ENCODE measurements at regions not wholly inside any gene's neighbourhood (a gene's known extent, or its start where the extent isn't known, plus 50 kb on each side); places are given as distances from the start of the nearest gene placed in this dataset.

DNA sequence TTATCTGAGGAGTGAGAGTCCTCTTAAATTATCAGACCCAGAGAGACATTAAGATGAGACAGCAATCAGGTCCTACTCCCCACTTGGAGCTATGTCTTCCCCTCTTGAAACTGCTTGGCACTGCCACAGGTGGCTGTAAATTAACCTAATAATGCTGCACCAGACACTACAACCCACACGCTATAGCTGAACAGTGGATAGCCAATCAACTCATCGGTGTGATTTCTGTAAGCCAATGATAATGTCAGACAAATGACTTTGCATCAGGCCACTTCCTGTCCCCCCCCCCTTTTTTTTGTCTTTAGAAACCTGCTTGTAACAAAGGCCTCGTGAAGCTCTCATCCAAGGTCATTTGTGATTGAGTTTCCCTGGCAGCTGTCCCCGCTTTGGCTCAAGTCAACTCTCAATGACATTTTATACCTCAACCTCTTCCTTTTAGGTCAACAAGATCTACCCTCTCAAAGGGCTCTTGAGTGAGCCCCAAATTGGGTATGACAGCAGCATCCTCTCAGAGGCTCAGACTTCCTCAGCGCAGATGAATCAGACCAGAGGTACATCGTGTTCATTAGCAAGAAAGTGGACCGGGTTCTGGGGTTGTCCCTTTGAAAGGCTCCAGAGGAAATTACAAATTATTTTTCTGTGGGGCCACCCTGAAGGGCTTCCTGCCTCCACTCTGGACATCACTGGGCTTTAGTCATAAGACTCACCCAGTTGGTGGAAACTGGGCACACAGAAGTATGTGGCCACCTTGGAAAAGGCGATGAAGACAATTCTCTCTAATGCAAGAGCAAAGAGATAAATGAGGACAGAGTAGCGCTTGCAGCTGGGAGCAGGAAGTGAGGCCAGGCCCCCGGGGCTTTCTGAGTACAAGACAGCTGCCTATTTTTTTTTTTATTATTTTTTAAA, 73.6 kb downstream of the COPS8 start:
- Histone ChIP-seq H3F3A (replicated peaks; ENCODE audit: insufficient read depth) (peaks cover 21% of the 10 kb centered on the region), H3K27me3 (ENCODE audit: insufficient read depth) (no peaks in the 10 kb centered on the region), H3K79me2 (ENCODE audit: insufficient read depth) (no peaks in the 10 kb centered on the region), H3K9me2 (no peaks in the 10 kb centered on the region), H3K9ac (no peak overlapping the region), H3K36me3 (replicated peaks in 1 of 2; ENCODE audit: control insufficient read depth in 1 of 2, insufficient read depth in 2 of 2, low read length in 1 of 2) (no peaks in the 10 kb centered on the region), H3K9me3 (no peaks in the 10 kb centered on the region), H3K4me1 (ENCODE audit: control insufficient read depth in 1 of 2, insufficient read depth in 2 of 2, low read depth in 1 of 2, low read length in 1 of 2) (peaks cover 23 to 24% of the 10 kb centered on the region in 2 experiments; a peak in 3 of 4 replicates), H3K27ac (ENCODE audit: low read depth in 2 of 2, low read length in 1 of 2) (peak overlapping the region in 1 of 2 experiments; percentile 55; a peak in 2 of 4 replicates), H4K20me1 (ENCODE audit: insufficient read depth) (no peaks in the 10 kb centered on the region), H2AFZ (ENCODE audit: low read depth) (no peak overlapping the region), H3K4me3 (ENCODE audit: low read depth in 2 of 2, low read length in 1 of 2) (no peak overlapping the region), H3K4me2 (peak overlapping the region; percentile 22; the same call in 1 of the 2 replicates)
- POLR2A ChIA-PET = no interaction called here
- TF ChIP-seq PBX3 (IDR thresholded peaks at IDR 0.05) (peak; percentile 20; the same call in 1 of the 2 replicates), EP300 (IDR thresholded peaks at IDR 0.05; ENCODE audit: borderline replicate concordance in 1 of 2, low read depth in 1 of 2, low read length in 1 of 2) (no peak)
- WGBS (ENCODE audit: low lambda C conversion rate) = 65% methylated on average over 10 of the region's 10 CpGs
- CTCF ChIA-PET = interaction anchor here (0.6 to 2.0 kb wide), 5 partner anchors 11 to 412 kb away, joined by 3 to 10 read pairs (median 4); no protein-coding TSS in a partner anchor
- no peak for DNase-seq

GRCh38 chr2:237160271-237160919, 74.7 kb downstream of the COPS8 start:
- Histone ChIP-seq H3K4me3 (ENCODE audit: low read depth in 2 of 2, low read length in 1 of 2) (no peak overlapping the region), H3K9me3 (no peaks in the 10 kb centered on the region), H3K4me1 (ENCODE audit: control insufficient read depth in 1 of 2, insufficient read depth in 2 of 2, low read depth in 1 of 2, low read length in 1 of 2) (peaks cover 18 to 23% of the 10 kb centered on the region in 2 experiments; a peak in 3 of 4 replicates), H3F3A (replicated peaks; ENCODE audit: insufficient read depth) (peaks cover 21% of the 10 kb centered on the region), H2AFZ (ENCODE audit: low read depth) (no peak overlapping the region), H3K9me2 (no peaks in the 10 kb centered on the region), H3K27ac (ENCODE audit: low read depth in 2 of 2, low read length in 1 of 2) (no peak overlapping the region), H3K27me3 (ENCODE audit: insufficient read depth) (no peaks in the 10 kb centered on the region), H3K9ac (no peak overlapping the region), H4K20me1 (ENCODE audit: insufficient read depth) (no peaks in the 10 kb centered on the region), H3K4me2 (no peak overlapping the region), H3K79me2 (ENCODE audit: insufficient read depth) (no peaks in the 10 kb centered on the region), H3K36me3 (replicated peaks in 1 of 2; ENCODE audit: control insufficient read depth in 1 of 2, insufficient read depth in 2 of 2, low read length in 1 of 2) (no peaks in the 10 kb centered on the region)
- TF ChIP-seq GATA2 (CRISPR knock-in tag; IDR thresholded peaks at IDR 0.05) = no peak
- no peak for TF ChIP-seq SMC3 (IDR thresholded peaks at IDR 0.05; ENCODE audit: low read depth, low read length)
- TF ChIP-seq RFX5 (IDR thresholded peaks at IDR 0.05; ENCODE audit: low read length) = no peak
- ChIA-PET POLR2A (no interaction called here), CTCF (interaction anchor here (1.4 to 2.0 kb wide), 2 partner anchors 43 to 411 kb away, joined by 3 to 10 read pairs; no protein-coding TSS in a partner anchor)
- DNase-seq = no peak
- WGBS (ENCODE audit: low lambda C conversion rate) = 91% methylated on average over 9 of the region's 9 CpGs

DNA sequence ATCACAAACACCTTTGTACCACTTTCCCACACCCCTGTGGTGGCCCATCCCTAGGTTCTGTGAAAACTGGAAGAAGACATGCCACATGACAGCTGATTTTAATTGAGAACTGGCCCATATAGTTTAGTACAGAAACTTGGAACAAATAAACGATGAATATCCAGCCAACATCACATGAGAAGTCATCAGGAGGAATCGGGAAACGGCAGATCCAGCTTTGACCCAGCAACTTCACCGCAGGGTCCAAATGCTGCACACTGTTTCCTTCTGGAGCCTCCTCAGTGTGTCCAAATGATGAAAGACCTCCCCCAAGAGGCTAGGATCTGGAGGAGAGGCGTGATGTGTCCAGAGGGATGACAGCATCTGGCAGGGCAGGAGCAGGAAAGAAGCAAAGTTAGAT, 75.5 kb downstream of the COPS8 start:
- Histone ChIP-seq H3K36me3 (replicated peaks in 1 of 2; ENCODE audit: control insufficient read depth in 1 of 2, insufficient read depth in 2 of 2, low read length in 1 of 2) (no peaks in the 10 kb centered on the region), H3K27me3 (ENCODE audit: insufficient read depth) (no peaks in the 10 kb centered on the region), H3K4me2 (no peak overlapping the region), H4K20me1 (ENCODE audit: insufficient read depth) (no peaks in the 10 kb centered on the region), H3K9me2 (no peaks in the 10 kb centered on the region), H3F3A (replicated peaks; ENCODE audit: insufficient read depth) (peaks cover 21% of the 10 kb centered on the region), H3K4me3 (ENCODE audit: low read depth in 2 of 2, low read length in 1 of 2) (no peak overlapping the region), H3K27ac (ENCODE audit: low read depth in 2 of 2, low read length in 1 of 2) (no peak overlapping the region), H3K9ac (no peak overlapping the region), H3K9me3 (no peaks in the 10 kb centered on the region), H2AFZ (ENCODE audit: low read depth) (no peak overlapping the region), H3K4me1 (ENCODE audit: control insufficient read depth in 1 of 2, insufficient read depth in 2 of 2, low read depth in 1 of 2, low read length in 1 of 2) (peaks cover 13 to 20% of the 10 kb centered on the region in 2 experiments; a peak in 3 of 4 replicates), H3K79me2 (ENCODE audit: insufficient read depth) (no peaks in the 10 kb centered on the region)
- DNase-seq = no peak
- ChIA-PET CTCF (interaction anchor here (0.7 to 1.2 kb wide), 2 partner anchors 314 to 411 kb away, joined by 3 read pairs; no protein-coding TSS in a partner anchor), POLR2A (no interaction called here)
- whole genome bisulfite sequencing (ENCODE audit: low lambda C conversion rate) = 97% methylated on average over 5 of the region's 5 CpGs
- TF ChIP-seq, protein P1, sequence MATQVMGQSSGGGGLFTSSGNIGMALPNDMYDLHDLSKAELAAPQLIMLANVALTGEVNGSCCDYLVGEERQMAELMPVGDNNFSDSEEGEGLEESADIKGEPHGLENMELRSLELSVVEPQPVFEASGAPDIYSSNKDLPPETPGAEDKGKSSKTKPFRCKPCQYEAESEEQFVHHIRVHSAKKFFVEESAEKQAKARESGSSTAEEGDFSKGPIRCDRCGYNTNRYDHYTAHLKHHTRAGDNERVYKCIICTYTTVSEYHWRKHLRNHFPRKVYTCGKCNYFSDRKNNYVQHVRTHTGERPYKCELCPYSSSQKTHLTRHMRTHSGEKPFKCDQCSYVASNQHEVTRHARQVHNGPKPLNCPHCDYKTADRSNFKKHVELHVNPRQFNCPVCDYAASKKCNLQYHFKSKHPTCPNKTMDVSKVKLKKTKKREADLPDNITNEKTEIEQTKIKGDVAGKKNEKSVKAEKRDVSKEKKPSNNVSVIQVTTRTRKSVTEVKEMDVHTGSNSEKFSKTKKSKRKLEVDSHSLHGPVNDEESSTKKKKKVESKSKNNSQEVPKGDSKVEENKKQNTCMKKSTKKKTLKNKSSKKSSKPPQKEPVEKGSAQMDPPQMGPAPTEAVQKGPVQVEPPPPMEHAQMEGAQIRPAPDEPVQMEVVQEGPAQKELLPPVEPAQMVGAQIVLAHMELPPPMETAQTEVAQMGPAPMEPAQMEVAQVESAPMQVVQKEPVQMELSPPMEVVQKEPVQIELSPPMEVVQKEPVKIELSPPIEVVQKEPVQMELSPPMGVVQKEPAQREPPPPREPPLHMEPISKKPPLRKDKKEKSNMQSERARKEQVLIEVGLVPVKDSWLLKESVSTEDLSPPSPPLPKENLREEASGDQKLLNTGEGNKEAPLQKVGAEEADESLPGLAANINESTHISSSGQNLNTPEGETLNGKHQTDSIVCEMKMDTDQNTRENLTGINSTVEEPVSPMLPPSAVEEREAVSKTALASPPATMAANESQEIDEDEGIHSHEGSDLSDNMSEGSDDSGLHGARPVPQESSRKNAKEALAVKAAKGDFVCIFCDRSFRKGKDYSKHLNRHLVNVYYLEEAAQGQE (IDR thresholded peaks at IDR 0.05; ENCODE audit: low read depth, low read length) = no peak
- TF ChIP-seq, protein P2, sequence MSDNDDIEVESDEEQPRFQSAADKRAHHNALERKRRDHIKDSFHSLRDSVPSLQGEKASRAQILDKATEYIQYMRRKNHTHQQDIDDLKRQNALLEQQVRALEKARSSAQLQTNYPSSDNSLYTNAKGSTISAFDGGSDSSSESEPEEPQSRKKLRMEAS (IDR thresholded peaks at IDR 0.05; ENCODE audit: low read depth) = no peak
- TF ChIP-seq GATA2 (CRISPR knock-in tag; IDR thresholded peaks at IDR 0.05) = no peak
- TF ChIP-seq, protein P3, sequence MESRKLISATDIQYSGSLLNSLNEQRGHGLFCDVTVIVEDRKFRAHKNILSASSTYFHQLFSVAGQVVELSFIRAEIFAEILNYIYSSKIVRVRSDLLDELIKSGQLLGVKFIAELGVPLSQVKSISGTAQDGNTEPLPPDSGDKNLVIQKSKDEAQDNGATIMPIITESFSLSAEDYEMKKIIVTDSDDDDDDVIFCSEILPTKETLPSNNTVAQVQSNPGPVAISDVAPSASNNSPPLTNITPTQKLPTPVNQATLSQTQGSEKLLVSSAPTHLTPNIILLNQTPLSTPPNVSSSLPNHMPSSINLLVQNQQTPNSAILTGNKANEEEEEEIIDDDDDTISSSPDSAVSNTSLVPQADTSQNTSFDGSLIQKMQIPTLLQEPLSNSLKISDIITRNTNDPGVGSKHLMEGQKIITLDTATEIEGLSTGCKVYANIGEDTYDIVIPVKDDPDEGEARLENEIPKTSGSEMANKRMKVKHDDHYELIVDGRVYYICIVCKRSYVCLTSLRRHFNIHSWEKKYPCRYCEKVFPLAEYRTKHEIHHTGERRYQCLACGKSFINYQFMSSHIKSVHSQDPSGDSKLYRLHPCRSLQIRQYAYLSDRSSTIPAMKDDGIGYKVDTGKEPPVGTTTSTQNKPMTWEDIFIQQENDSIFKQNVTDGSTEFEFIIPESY (IDR thresholded peaks at IDR 0.05; ENCODE audit: borderline replicate concordance, low read depth) = no peak
- TF ChIP-seq POLR2AphosphoS5 (IDR thresholded peaks at IDR 0.05; ENCODE audit: low read depth, low read length) = no peak
